ENCODE measurements at regions not wholly inside any gene's neighbourhood (a gene's known extent, or its start where the extent isn't known, plus 50 kb on each side); places are given as distances from the start of the nearest gene placed in this dataset.

DNA sequence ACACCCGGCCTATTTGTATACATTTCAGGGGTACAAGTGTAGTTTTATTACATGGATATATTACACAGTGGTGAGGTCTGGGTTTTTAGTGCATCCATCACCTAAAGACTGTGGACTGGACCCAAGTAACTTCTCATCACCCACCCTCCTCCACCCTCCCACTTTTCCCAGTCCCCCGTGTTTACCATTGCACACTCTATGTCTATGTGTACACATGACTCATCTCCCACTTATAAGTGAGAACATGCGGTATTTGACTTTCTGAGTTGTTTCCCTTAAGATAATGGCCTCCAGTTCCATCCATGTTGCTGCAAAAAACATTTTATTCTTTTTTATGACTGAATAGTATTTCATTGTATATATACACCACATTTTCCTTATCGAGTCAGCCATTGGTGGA lies 98.9 kb upstream of the WAC start:
- DNase-seq = no peak
- peaks cover 44% of the 10 kb centered on the region for H3K27me3 Mint-ChIP-seq (ENCODE audit: unreplicated experiment)
- H3K9me3 Mint-ChIP-seq (ENCODE audit: low read depth, unreplicated experiment) = no peaks in the 10 kb centered on the region
- H3K36me3 Mint-ChIP-seq (ENCODE audit: insufficient read depth, unreplicated experiment) = no peaks in the 10 kb centered on the region
- intact Hi-C loops (cut with micrococcal nuclease; ENCODE audit: unreplicated experiment) = loop anchor here (5.0 to 10.0 kb wide), 2 partner anchors 71 to 153 kb away; no protein-coding TSS in a partner anchor
- BruUV-seq (replicated peaks) = no TSS peak
- TF ChIP-seq, protein P1, sequence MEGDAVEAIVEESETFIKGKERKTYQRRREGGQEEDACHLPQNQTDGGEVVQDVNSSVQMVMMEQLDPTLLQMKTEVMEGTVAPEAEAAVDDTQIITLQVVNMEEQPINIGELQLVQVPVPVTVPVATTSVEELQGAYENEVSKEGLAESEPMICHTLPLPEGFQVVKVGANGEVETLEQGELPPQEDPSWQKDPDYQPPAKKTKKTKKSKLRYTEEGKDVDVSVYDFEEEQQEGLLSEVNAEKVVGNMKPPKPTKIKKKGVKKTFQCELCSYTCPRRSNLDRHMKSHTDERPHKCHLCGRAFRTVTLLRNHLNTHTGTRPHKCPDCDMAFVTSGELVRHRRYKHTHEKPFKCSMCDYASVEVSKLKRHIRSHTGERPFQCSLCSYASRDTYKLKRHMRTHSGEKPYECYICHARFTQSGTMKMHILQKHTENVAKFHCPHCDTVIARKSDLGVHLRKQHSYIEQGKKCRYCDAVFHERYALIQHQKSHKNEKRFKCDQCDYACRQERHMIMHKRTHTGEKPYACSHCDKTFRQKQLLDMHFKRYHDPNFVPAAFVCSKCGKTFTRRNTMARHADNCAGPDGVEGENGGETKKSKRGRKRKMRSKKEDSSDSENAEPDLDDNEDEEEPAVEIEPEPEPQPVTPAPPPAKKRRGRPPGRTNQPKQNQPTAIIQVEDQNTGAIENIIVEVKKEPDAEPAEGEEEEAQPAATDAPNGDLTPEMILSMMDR (IDR thresholded peaks at IDR 0.05; ENCODE audit: unreplicated experiment) = no peak
- H3K4me1 Mint-ChIP-seq (ENCODE audit: low read depth, unreplicated experiment) = no peaks in the 10 kb centered on the region
- CTCF ChIA-PET = no interaction called here
- H3K27ac Mint-ChIP-seq (ENCODE audit: unreplicated experiment) = no peak overlapping the region
- no peak overlapping the region for H3K4me3 Mint-ChIP-seq (ENCODE audit: low read depth, unreplicated experiment)

DNA sequence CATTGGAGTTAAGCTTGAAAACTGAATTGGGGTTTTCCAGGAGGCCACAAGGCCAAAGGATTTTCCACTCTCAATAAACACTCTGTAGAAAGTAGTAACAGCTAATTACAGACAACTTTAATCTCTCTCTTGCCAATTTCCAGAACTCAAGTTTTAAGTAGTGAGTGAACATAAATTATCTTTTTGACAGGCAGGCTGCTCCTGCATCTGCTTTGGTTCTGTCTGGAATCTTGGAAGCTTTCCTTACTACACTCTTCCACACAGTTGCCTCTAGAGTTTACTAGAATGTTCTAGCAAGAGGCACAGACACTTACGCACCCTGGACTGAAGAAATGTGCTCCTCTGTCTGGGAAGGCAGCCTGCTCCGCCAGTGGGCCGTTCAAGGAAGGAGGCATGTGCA lies 90.5 kb upstream of the WAC start:
- no peaks in the 10 kb centered on the region for H3K36me3 Mint-ChIP-seq (ENCODE audit: insufficient read depth, unreplicated experiment)
- no peak overlapping the region for H3K4me3 Mint-ChIP-seq (ENCODE audit: low read depth, unreplicated experiment)
- TF ChIP-seq, protein P1 (IDR thresholded peaks at IDR 0.05; ENCODE audit: unreplicated experiment) = no peak
- no TSS peak for BruUV-seq (replicated peaks)
- intact Hi-C loops (cut with micrococcal nuclease; ENCODE audit: unreplicated experiment) = no loop called here
- CTCF ChIA-PET = no interaction called here
- no peak overlapping the region for H3K27ac Mint-ChIP-seq (ENCODE audit: unreplicated experiment)
- no peaks in the 10 kb centered on the region for H3K4me1 Mint-ChIP-seq (ENCODE audit: low read depth, unreplicated experiment)
- H3K9me3 Mint-ChIP-seq (ENCODE audit: low read depth, unreplicated experiment) = no peaks in the 10 kb centered on the region
- peaks cover 21% of the 10 kb centered on the region for H3K27me3 Mint-ChIP-seq (ENCODE audit: unreplicated experiment)
- DNase-seq = no peak

DNA sequence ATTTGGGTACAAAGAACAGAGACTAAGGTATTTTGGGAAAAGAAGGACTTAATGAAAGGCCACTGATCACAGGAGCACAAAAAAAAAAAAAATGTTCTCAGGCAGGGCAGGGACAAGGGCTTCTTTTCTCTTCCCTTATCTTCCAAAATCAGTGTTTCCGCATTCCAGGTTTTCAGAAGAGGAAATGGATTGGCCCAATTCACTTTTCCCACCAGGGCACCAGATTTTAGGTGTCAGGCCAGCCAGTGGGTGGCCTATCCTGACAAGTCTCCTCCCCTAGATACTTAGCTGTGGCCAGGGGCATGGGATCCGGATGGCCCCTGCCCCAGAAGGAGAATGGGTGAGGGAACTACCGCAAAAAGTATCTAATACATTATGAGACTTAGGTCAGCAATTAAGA lies 88.9 kb upstream of the WAC start:
- CTCF ChIA-PET = no interaction called here
- Mint-ChIP-seq H3K4me3 (ENCODE audit: low read depth, unreplicated experiment) (no peak overlapping the region), H3K27ac (ENCODE audit: unreplicated experiment) (no peak overlapping the region), H3K4me1 (ENCODE audit: low read depth, unreplicated experiment) (no peaks in the 10 kb centered on the region), H3K9me3 (ENCODE audit: low read depth, unreplicated experiment) (no peaks in the 10 kb centered on the region), H3K36me3 (ENCODE audit: insufficient read depth, unreplicated experiment) (no peaks in the 10 kb centered on the region), H3K27me3 (ENCODE audit: unreplicated experiment) (peaks cover 5% of the 10 kb centered on the region)
- no TSS peak for BruUV-seq (replicated peaks)
- TF ChIP-seq, protein P1 (IDR thresholded peaks at IDR 0.05; ENCODE audit: unreplicated experiment) = no peak
- intact Hi-C loops (cut with micrococcal nuclease; ENCODE audit: unreplicated experiment) = no loop called here
- no peak for DNase-seq

DNA sequence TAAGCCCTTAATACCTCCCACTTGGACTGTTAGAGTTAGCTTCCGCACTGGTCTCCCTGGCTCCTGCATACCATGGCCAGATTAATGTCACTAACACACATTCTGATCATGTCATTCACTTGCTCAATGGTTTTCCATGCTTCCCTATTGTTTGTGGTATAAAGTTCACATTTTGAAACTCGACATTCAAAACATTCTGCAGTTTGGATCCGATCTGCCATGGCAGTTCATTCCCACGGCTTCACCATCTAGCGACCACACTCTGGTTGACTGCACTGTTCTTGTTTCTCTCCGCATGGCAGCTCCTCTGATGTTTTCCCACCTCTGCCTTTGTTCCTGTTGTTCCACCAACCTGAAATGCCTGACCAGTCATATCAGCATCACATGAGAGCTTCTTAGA lies 87.4 kb upstream of the WAC start:
- Mint-ChIP-seq H3K9me3 (ENCODE audit: low read depth, unreplicated experiment) (no peaks in the 10 kb centered on the region), H3K4me3 (ENCODE audit: low read depth, unreplicated experiment) (no peak overlapping the region), H3K4me1 (ENCODE audit: low read depth, unreplicated experiment) (no peaks in the 10 kb centered on the region), H3K27ac (ENCODE audit: unreplicated experiment) (no peak overlapping the region), H3K27me3 (ENCODE audit: unreplicated experiment) (no peaks in the 10 kb centered on the region), H3K36me3 (ENCODE audit: insufficient read depth, unreplicated experiment) (no peaks in the 10 kb centered on the region)
- CTCF ChIA-PET = no interaction called here
- intact Hi-C loops (cut with micrococcal nuclease; ENCODE audit: unreplicated experiment) = no loop called here
- TF ChIP-seq, protein P1 (IDR thresholded peaks at IDR 0.05; ENCODE audit: unreplicated experiment) = no peak
- DNase-seq = no peak
- BruUV-seq (replicated peaks) = no TSS peak

DNA sequence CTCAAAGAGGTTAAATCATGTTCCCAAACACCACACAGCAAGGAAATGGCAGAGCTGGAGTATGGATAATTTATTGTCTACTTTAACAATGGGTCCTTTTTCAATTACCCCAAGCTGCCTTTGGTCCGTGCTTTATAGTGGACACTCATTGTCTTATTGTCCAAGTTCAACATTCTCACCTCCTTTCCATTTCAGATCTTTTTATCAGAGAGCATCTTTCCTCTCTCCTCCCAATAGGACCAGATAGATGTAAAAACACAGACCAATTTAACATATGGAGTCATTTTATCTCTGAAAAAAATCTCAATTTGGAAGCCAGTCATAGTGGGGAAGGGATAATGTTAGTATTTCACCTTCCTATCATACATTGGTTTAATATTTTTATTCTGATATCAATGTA lies 83.5 kb upstream of the WAC start:
- intact Hi-C loops (cut with micrococcal nuclease; ENCODE audit: unreplicated experiment) = no loop called here
- no TSS peak for BruUV-seq (replicated peaks)
- Mint-ChIP-seq H3K9me3 (ENCODE audit: low read depth, unreplicated experiment) (no peaks in the 10 kb centered on the region), H3K36me3 (ENCODE audit: insufficient read depth, unreplicated experiment) (no peaks in the 10 kb centered on the region), H3K27me3 (ENCODE audit: unreplicated experiment) (no peaks in the 10 kb centered on the region), H3K4me3 (ENCODE audit: low read depth, unreplicated experiment) (no peak overlapping the region), H3K4me1 (ENCODE audit: low read depth, unreplicated experiment) (no peaks in the 10 kb centered on the region), H3K27ac (ENCODE audit: unreplicated experiment) (no peak overlapping the region)
- CTCF ChIA-PET = no interaction called here
- DNase-seq = no peak
- TF ChIP-seq, protein P1 (IDR thresholded peaks at IDR 0.05; ENCODE audit: unreplicated experiment) = no peak

All from Calu3 (cell line).